Prostate gland (tissue), 2 donors: ENCODE measurements at regions not wholly inside any gene's neighbourhood (a gene's known extent, or its start where the extent isn't known, plus 50 kb on each side); places are given as distances from the start of the nearest gene placed in this dataset.

ENCODE experiments used
- POLR2A ChIP-seq: fragments of 450-650 bp; IDR thresholded peaks from one replicate; pipeline ENCODE4 v1.6.1; 2016; ENCODE audit warnings: antibody characterized with exemption, mild to moderate bottlenecking
- TF ChIP-seq, protein P1 (sequence below), 4 experiments: fragments of 200-600 bp in 2 of 4; fragments of 450-650 bp in 2 of 4; sonication (generic) in 2 of 4; IDR thresholded peaks; 1 replicate in 3 of 4; 2 replicates in 1 of 4; pipeline ENCODE4 v1.5.1; 2016 to 2019; ENCODE audit warnings: antibody characterized with exemption in 4 of 4, mild to moderate bottlenecking in 2 of 4, moderate library complexity in 2 of 4

DNA sequence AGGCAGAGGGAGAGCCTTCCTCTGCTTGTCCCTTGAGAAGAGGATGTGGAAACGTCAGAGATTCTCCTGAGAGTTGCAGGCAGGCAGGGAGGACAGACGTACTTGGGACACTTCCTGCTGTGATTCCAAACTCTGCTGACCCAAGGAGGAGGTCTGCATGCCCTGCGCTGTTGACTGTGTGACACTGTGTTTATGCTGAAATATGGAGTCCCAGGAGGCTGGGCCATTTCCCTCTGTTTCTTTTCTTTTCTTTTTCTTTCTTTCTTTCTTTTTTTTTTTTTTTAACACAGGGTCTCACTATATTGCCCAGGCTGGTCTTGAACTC lies 63.5 kb upstream of the BHLHE23 start:
- TF ChIP-seq, protein P1, sequence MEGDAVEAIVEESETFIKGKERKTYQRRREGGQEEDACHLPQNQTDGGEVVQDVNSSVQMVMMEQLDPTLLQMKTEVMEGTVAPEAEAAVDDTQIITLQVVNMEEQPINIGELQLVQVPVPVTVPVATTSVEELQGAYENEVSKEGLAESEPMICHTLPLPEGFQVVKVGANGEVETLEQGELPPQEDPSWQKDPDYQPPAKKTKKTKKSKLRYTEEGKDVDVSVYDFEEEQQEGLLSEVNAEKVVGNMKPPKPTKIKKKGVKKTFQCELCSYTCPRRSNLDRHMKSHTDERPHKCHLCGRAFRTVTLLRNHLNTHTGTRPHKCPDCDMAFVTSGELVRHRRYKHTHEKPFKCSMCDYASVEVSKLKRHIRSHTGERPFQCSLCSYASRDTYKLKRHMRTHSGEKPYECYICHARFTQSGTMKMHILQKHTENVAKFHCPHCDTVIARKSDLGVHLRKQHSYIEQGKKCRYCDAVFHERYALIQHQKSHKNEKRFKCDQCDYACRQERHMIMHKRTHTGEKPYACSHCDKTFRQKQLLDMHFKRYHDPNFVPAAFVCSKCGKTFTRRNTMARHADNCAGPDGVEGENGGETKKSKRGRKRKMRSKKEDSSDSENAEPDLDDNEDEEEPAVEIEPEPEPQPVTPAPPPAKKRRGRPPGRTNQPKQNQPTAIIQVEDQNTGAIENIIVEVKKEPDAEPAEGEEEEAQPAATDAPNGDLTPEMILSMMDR (IDR thresholded peaks at IDR 0.05) = no peak
- TF ChIP-seq POLR2A = no peak
